ENCODE measurements at regions not wholly inside any gene's neighbourhood (a gene's known extent, or its start where the extent isn't known, plus 50 kb on each side); places are given as distances from the start of the nearest gene placed in this dataset.

DNA sequence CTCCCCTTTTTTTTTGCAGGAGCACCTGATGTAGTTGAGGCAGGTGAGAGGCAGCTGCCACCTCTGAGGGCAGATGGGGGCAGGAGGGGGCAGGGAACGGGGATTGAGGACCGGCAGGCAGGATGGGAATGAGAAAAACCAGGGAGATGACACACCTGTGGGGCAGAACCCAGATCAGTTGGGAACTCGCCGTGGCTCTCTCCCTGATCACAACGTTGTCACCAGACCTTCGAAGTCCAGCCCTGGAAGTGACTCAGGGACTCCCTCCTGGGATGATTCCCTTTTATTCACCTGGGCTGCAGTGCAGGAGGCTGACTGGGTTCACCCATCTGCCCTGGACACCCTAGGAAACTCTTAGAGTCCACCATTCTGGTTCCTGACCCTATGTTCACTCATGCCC is 127.2 kb downstream of the MXRA5 start:
- 14% methylated on average over 5 of the region's 6 CpGs for WGBS (ENCODE audit: low lambda C conversion rate)
- H3K4me1 ChIP-seq (ENCODE audit: control insufficient read depth in 1 of 2, insufficient read depth in 2 of 2, low read depth in 1 of 2, low read length in 1 of 2) = no peaks in the 10 kb centered on the region
- H4K20me1 ChIP-seq (ENCODE audit: insufficient read depth) = no peaks in the 10 kb centered on the region
- H3K4me2 ChIP-seq = no peak overlapping the region
- no peak overlapping the region for H3K9ac ChIP-seq
- no peaks in the 10 kb centered on the region for H3K9me3 ChIP-seq
- H3K27ac ChIP-seq (ENCODE audit: low read depth in 2 of 2, low read length in 1 of 2) = no peak overlapping the region
- H2AFZ ChIP-seq (ENCODE audit: low read depth) = no peak overlapping the region
- H3K9me2 ChIP-seq = no peaks in the 10 kb centered on the region
- H3F3A ChIP-seq (replicated peaks; ENCODE audit: insufficient read depth) = no peaks in the 10 kb centered on the region
- no peak for TF ChIP-seq EP300 (IDR thresholded peaks at IDR 0.05; ENCODE audit: borderline replicate concordance in 1 of 2, low read depth in 1 of 2, low read length in 1 of 2)
- TF ChIP-seq CHD2 (IDR thresholded peaks at IDR 0.05; ENCODE audit: low read length, partially characterized antibody) = no peak
- no peak for TF ChIP-seq POLR2AphosphoS5 (IDR thresholded peaks at IDR 0.05; ENCODE audit: low read depth, low read length)
- TF ChIP-seq, protein P1, sequence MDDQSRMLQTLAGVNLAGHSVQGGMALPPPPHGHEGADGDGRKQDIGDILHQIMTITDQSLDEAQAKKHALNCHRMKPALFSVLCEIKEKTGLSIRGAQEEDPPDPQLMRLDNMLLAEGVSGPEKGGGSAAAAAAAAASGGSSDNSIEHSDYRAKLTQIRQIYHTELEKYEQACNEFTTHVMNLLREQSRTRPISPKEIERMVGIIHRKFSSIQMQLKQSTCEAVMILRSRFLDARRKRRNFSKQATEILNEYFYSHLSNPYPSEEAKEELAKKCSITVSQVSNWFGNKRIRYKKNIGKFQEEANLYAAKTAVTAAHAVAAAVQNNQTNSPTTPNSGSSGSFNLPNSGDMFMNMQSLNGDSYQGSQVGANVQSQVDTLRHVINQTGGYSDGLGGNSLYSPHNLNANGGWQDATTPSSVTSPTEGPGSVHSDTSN (IDR thresholded peaks at IDR 0.05) = no peak
- TF ChIP-seq, protein P2, sequence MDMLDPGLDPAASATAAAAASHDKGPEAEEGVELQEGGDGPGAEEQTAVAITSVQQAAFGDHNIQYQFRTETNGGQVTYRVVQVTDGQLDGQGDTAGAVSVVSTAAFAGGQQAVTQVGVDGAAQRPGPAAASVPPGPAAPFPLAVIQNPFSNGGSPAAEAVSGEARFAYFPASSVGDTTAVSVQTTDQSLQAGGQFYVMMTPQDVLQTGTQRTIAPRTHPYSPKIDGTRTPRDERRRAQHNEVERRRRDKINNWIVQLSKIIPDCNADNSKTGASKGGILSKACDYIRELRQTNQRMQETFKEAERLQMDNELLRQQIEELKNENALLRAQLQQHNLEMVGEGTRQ (IDR thresholded peaks at IDR 0.05; ENCODE audit: borderline replicate concordance, low read depth, low read length) = no peak
- TF ChIP-seq, protein P3, sequence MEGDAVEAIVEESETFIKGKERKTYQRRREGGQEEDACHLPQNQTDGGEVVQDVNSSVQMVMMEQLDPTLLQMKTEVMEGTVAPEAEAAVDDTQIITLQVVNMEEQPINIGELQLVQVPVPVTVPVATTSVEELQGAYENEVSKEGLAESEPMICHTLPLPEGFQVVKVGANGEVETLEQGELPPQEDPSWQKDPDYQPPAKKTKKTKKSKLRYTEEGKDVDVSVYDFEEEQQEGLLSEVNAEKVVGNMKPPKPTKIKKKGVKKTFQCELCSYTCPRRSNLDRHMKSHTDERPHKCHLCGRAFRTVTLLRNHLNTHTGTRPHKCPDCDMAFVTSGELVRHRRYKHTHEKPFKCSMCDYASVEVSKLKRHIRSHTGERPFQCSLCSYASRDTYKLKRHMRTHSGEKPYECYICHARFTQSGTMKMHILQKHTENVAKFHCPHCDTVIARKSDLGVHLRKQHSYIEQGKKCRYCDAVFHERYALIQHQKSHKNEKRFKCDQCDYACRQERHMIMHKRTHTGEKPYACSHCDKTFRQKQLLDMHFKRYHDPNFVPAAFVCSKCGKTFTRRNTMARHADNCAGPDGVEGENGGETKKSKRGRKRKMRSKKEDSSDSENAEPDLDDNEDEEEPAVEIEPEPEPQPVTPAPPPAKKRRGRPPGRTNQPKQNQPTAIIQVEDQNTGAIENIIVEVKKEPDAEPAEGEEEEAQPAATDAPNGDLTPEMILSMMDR (IDR thresholded peaks at IDR 0.05) = no peak
- TF ChIP-seq MXI1 (IDR thresholded peaks at IDR 0.05; ENCODE audit: low read depth, low read length) = no peak
- TF ChIP-seq, protein P4, sequence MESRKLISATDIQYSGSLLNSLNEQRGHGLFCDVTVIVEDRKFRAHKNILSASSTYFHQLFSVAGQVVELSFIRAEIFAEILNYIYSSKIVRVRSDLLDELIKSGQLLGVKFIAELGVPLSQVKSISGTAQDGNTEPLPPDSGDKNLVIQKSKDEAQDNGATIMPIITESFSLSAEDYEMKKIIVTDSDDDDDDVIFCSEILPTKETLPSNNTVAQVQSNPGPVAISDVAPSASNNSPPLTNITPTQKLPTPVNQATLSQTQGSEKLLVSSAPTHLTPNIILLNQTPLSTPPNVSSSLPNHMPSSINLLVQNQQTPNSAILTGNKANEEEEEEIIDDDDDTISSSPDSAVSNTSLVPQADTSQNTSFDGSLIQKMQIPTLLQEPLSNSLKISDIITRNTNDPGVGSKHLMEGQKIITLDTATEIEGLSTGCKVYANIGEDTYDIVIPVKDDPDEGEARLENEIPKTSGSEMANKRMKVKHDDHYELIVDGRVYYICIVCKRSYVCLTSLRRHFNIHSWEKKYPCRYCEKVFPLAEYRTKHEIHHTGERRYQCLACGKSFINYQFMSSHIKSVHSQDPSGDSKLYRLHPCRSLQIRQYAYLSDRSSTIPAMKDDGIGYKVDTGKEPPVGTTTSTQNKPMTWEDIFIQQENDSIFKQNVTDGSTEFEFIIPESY (IDR thresholded peaks at IDR 0.05; ENCODE audit: borderline replicate concordance, low read depth) = no peak
- no peak for TF ChIP-seq FOXM1 (IDR thresholded peaks at IDR 0.05; ENCODE audit: low read depth)
- no peak for TF ChIP-seq NRF1 (IDR thresholded peaks at IDR 0.05; ENCODE audit: low read depth, low read length)
- TF ChIP-seq RAD21 (IDR thresholded peaks at IDR 0.05; ENCODE audit: low read length) = no peak
- TF ChIP-seq RFX5 (IDR thresholded peaks at IDR 0.05; ENCODE audit: low read length) = no peak
- TF ChIP-seq, protein P5, sequence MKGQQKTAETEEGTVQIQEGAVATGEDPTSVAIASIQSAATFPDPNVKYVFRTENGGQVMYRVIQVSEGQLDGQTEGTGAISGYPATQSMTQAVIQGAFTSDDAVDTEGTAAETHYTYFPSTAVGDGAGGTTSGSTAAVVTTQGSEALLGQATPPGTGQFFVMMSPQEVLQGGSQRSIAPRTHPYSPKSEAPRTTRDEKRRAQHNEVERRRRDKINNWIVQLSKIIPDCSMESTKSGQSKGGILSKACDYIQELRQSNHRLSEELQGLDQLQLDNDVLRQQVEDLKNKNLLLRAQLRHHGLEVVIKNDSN (IDR thresholded peaks at IDR 0.05; ENCODE audit: borderline replicate concordance, low read depth) = no peak
- no peak for TF ChIP-seq RXRA (IDR thresholded peaks at IDR 0.05; ENCODE audit: borderline replicate concordance, low read depth)
- TF ChIP-seq GATA2 (CRISPR knock-in tag; IDR thresholded peaks at IDR 0.05) = no peak
- TF ChIP-seq NFIC (IDR thresholded peaks at IDR 0.05; ENCODE audit: borderline replicate concordance) = no peak
- no peak for TF ChIP-seq SIN3A (IDR thresholded peaks at IDR 0.05; ENCODE audit: borderline replicate concordance, low read depth, low read length)
- no peak for TF ChIP-seq RCOR1 (IDR thresholded peaks at IDR 0.05; ENCODE audit: low read length)
- POLR2A ChIA-PET = no interaction called here
- CTCF ChIA-PET = no interaction called here
- H3K79me2 ChIP-seq (ENCODE audit: insufficient read depth) = no peaks in the 10 kb centered on the region
- DNase-seq = no peak
- no peaks in the 10 kb centered on the region for H3K36me3 ChIP-seq (replicated peaks in 1 of 2; ENCODE audit: control insufficient read depth in 1 of 2, insufficient read depth in 2 of 2, low read length in 1 of 2)
- no peaks in the 10 kb centered on the region for H3K27me3 ChIP-seq (ENCODE audit: insufficient read depth)
- H3K4me3 ChIP-seq (ENCODE audit: low read depth in 2 of 2, low read length in 1 of 2) = no peak overlapping the region

Measured in SK-N-SH (cell line).